H1 (cell line): ENCODE measurements at regions not wholly inside any gene's neighbourhood (a gene's known extent, or its start where the extent isn't known, plus 50 kb on each side); places are given as distances from the start of the nearest gene placed in this dataset.

Experiments
- CTCF ChIA-PET: fragments of 300-600 bp; sonication (Branson Sonifier 250); formaldehyde crosslinking; loops from one replicate; lab custom pipeline; 2021; ENCODE audit not compliant: partially characterized antibody; lab: Charles Lee
- POLR2A ChIA-PET: fragments of 300-600 bp; sonication (Branson Sonifier 250); formaldehyde crosslinking; loops from one replicate; lab custom pipeline; 2021; ENCODE audit warnings: inconsistent platforms; ENCODE audit not compliant: partially characterized antibody; lab: Charles Lee
- DNase-seq, 2 experiments: peaks; one replicate each; pipeline versions ENCODE4 v3.0.0 to v3.0.0-alpha.2; 2010 to 2022; ENCODE audit warnings: low spot score in 2 of 2, low read depth in 1 of 2, mixed read lengths in 1 of 2
- FAIRE-seq: peaks from 2 replicates; lab custom pipeline; 2011; peaks lifted over from hg19 to GRCh38; lab: Jason Lieb, UNC
- H2AFZ ChIP-seq: 2 replicates; pipeline ENCODE4 v1.8.1; 2012; ENCODE audit warnings: low read length, inconsistent platforms
- H2AK5ac ChIP-seq: 2 replicates; pipeline ENCODE4 v1.6.1; 2013; ENCODE audit warnings: low read depth, low read length
- H2BK120ac ChIP-seq: replicated peaks from 2 replicates; pipeline ENCODE3; 2013; ENCODE audit warnings: low read depth, low read length, inconsistent platforms
- H2BK12ac ChIP-seq: 2 replicates; pipeline ENCODE4 v1.6.1; 2013; ENCODE audit warnings: low read depth, low read length
- H2BK15ac ChIP-seq: 2 replicates; pipeline ENCODE4 v1.6.1; 2013; ENCODE audit warnings: low read length
- H2BK20ac ChIP-seq: 2 replicates; pipeline ENCODE4 v1.6.1; 2013; ENCODE audit warnings: low read length
- H2BK5ac ChIP-seq: 2 replicates; pipeline ENCODE4 v1.6.1; 2013; ENCODE audit warnings: low read depth, low read length
- H3K14ac ChIP-seq: 2 replicates; pipeline ENCODE4 v1.6.1; 2013; ENCODE audit warnings: inconsistent platforms; ENCODE audit not compliant: insufficient read length
- H3K18ac ChIP-seq: 2 replicates; pipeline ENCODE4 v1.6.1; 2013; ENCODE audit warnings: low read length; ENCODE audit errors: extremely low read depth
- H3K23ac ChIP-seq: 2 replicates; pipeline ENCODE4 v1.6.1; 2013; ENCODE audit warnings: inconsistent platforms; ENCODE audit not compliant: insufficient read length
- H3K23me2 ChIP-seq: 2 replicates; pipeline ENCODE4 v1.6.1; 2013; ENCODE audit warnings: low read depth, low read length
- H3K27ac ChIP-seq: 2 replicates; pipeline ENCODE4 v1.6.1; 2011; ENCODE audit warnings: low read depth, low read length, inconsistent platforms
- H3K27me3 ChIP-seq, 4 experiments: replicated peaks in 1 of 4; 1 replicate in 1 of 4; 2 replicates in 3 of 4; pipeline versions ENCODE4 v1.6.1 to v1.8.1; 2011 to 2013; ENCODE audit warnings: low read length in 3 of 4, mild to moderate bottlenecking in 3 of 4, inconsistent platforms in 2 of 4, mixed read lengths in 2 of 4, moderate library complexity in 1 of 4; ENCODE audit not compliant: control insufficient read depth in 3 of 4, insufficient read depth in 3 of 4; ENCODE audit errors: extremely low read depth in 1 of 4
- H3K36me3 ChIP-seq, 4 experiments: 2 replicates each; pipeline versions ENCODE4 v1.6.1 to v1.8.1; 2011 to 2013; ENCODE audit warnings: mild to moderate bottlenecking in 4 of 4, low read length in 3 of 4, moderate library complexity in 2 of 4, control low read depth in 1 of 4, inconsistent platforms in 1 of 4; ENCODE audit not compliant: insufficient read depth in 4 of 4, control insufficient read depth in 2 of 4
- H3K4ac ChIP-seq: replicated peaks from 2 replicates; pipeline ENCODE3; 2013; ENCODE audit warnings: low read length, low read depth, mixed read lengths, inconsistent platforms; ENCODE audit not compliant: insufficient read length
- H3K4me1 ChIP-seq, 4 experiments: replicated peaks in 1 of 4; 1 replicate in 1 of 4; 2 replicates in 3 of 4; pipeline versions ENCODE4 v1.6.1 to v1.8.1; 2011 to 2013; ENCODE audit warnings: low read length in 3 of 4, inconsistent platforms in 2 of 4, mixed read lengths in 1 of 4; ENCODE audit not compliant: insufficient read depth in 4 of 4, control insufficient read depth in 3 of 4
- H3K4me2 ChIP-seq, 2 experiments: 2 replicates each; pipeline versions ENCODE4 v1.6.1 to v1.8.1; 2011 to 2013; ENCODE audit warnings: low read depth in 2 of 2, low read length in 2 of 2, control low read depth in 1 of 2, inconsistent platforms in 1 of 2, mild to moderate bottlenecking in 1 of 2; ENCODE audit not compliant: insufficient read depth in 1 of 2
- H3K4me3 ChIP-seq, 4 experiments: fragments of 200-600, 300-600 bp in 1 of 4; sonication (generic), shearing (Covaris generic), sonication (Bioruptor Twin) in 1 of 4; 2 replicates each; pipeline versions ENCODE4 v1.5.1 to v1.8.1; 2011 to 2016; ENCODE audit warnings: low read length in 4 of 4, low read depth in 3 of 4, control low read depth in 2 of 4, inconsistent platforms in 2 of 4, mild to moderate bottlenecking in 2 of 4, mixed read lengths in 1 of 4, moderate library complexity in 1 of 4; ENCODE audit not compliant: insufficient read depth in 2 of 4; ENCODE audit errors: extremely low read depth in 1 of 4
- H3K56ac ChIP-seq: replicated peaks from 2 replicates; pipeline ENCODE3; 2013; ENCODE audit warnings: low read depth, mild to moderate bottlenecking, mixed read lengths, low read length, inconsistent platforms; ENCODE audit not compliant: insufficient read length
- H3K79me1 ChIP-seq: 2 replicates; pipeline ENCODE4 v1.6.1; 2013; ENCODE audit warnings: low read depth, low read length, control low read depth
- H3K79me2 ChIP-seq, 2 experiments: 2 replicates each; pipeline versions ENCODE4 v1.6.1 to v1.8.1; 2012 to 2013; ENCODE audit warnings: low read length in 2 of 2, mild to moderate bottlenecking in 2 of 2, inconsistent platforms in 1 of 2; ENCODE audit not compliant: insufficient read depth in 2 of 2, control insufficient read depth in 1 of 2
- H3K9ac ChIP-seq, 4 experiments: replicated peaks in 1 of 4; 1 replicate in 1 of 4; 2 replicates in 3 of 4; pipeline versions ENCODE4 v1.6.1 to v1.8.1; 2011 to 2013; ENCODE audit warnings: low read depth in 3 of 4, low read length in 3 of 4, control low read depth in 2 of 4, mild to moderate bottlenecking in 2 of 4, moderate library complexity in 2 of 4, inconsistent platforms in 1 of 4; ENCODE audit errors: extremely low read depth in 1 of 4
- H3K9me3 ChIP-seq, 2 experiments: 2 replicates each; pipeline versions ENCODE4 v1.6.1 to v1.8.1; 2012 to 2013; ENCODE audit warnings: mild to moderate bottlenecking in 2 of 2, moderate library complexity in 2 of 2, control low read depth in 1 of 2, inconsistent platforms in 1 of 2, low read depth in 1 of 2, low read length in 1 of 2, mixed read lengths in 1 of 2; ENCODE audit not compliant: insufficient read depth in 2 of 2
- H4K20me1 ChIP-seq, 2 experiments: replicated peaks in 1 of 2; 2 replicates each; pipeline versions ENCODE3 to v1.8.1; 2011 to 2013; ENCODE audit warnings: inconsistent platforms in 2 of 2, low read length in 2 of 2, mild to moderate bottlenecking in 1 of 2; ENCODE audit not compliant: insufficient read depth in 2 of 2, control insufficient read depth in 1 of 2
- H4K5ac ChIP-seq: 2 replicates; pipeline ENCODE4 v1.6.1; 2013; ENCODE audit warnings: low read length, low read depth, mixed read lengths, inconsistent platforms; ENCODE audit not compliant: insufficient read length
- H4K8ac ChIP-seq: 2 replicates; pipeline ENCODE4 v1.8.0; 2013; ENCODE audit warnings: mild to moderate bottlenecking, moderate library complexity, low read length, inconsistent platforms; ENCODE audit not compliant: insufficient read depth; ENCODE audit errors: extremely low read depth
- H4K91ac ChIP-seq: replicated peaks from 2 replicates; pipeline ENCODE3; 2013; ENCODE audit warnings: low read length, mixed read lengths, inconsistent platforms; ENCODE audit not compliant: insufficient read length
- CHD1 ChIP-seq: IDR thresholded peaks from 2 replicates; pipeline ENCODE4 v1.6.1; 2012; ENCODE audit warnings: low read depth, low read length, improper control_type of control experiment
- CHD2 ChIP-seq: IDR thresholded peaks from 2 replicates; pipeline ENCODE4 v1.6.1; 2012; ENCODE audit warnings: low read length, improper control_type of control experiment
- TAF1 ChIP-seq: IDR thresholded peaks from 2 replicates; pipeline ENCODE4 v1.6.1; 2011; ENCODE audit warnings: mild to moderate bottlenecking, low read depth, low read length
- WGBS, 2 experiments: shearing (Covaris generic) in 1 of 2; methylation state at CpG; one replicate each; pipeline versions ENCODE4 v1.1.6 to v1.1.7; 2013 to 2015; ENCODE audit warnings: low lambda C conversion rate in 2 of 2, mixed read lengths in 2 of 2, inconsistent platforms in 1 of 2, low coverage in 1 of 2, missing lambda C conversion rate in 1 of 2; ENCODE audit not compliant: insufficient replicate concordance in 2 of 2, insufficient coverage in 1 of 2, insufficient read length in 1 of 2; ENCODE audit errors: extremely low coverage in 1 of 2, missing lambda C conversion rate in 1 of 2; 5-methylcytosine and 5-hydroxymethylcytosine counted together
- TF ChIP-seq, protein P1 (sequence below): IDR thresholded peaks from 2 replicates; pipeline ENCODE4 v1.6.1; 2011; ENCODE audit warnings: low read depth, mild to moderate bottlenecking, low read length; ENCODE audit not compliant: insufficient read depth

DNA sequence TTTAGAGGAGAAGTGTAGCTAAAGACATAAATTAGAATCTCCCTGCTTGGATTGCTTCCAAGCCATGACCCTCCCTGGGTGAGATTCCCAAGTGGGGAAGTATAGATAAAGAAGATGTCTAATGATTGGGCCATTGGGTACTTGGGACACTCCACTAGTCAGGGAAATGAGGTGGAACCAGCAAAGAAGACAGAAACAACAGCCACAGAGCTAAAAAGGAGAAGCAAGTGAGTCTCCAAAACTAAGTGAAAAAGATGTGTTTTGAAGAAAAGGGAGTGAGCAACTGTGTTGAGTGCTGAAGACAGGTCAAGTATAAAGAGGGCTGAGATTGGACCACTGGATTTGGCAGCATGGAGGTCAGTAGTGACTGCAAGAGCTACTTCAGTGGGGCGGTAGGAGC lies 61.2 kb upstream of the FOXN2 start:
- Histone ChIP-seq H2AFZ (no peak overlapping the region), H2BK120ac (no peak overlapping the region), H2AK5ac (no peak overlapping the region), H3K27ac (no peak overlapping the region), H3K56ac (no peak overlapping the region), H2BK15ac (no peak overlapping the region), H3K23me2 (no peaks in the 10 kb centered on the region), H2BK5ac (no peak overlapping the region), H4K91ac (no peak overlapping the region), H3K36me3 (no peaks in the 10 kb centered on the region), H3K4me3 (no peak overlapping the region), H4K8ac (no peak overlapping the region), H4K20me1 (no peaks in the 10 kb centered on the region), H2BK12ac (no peak overlapping the region), H3K23ac (no peak overlapping the region), H3K18ac (no peak overlapping the region), H2BK20ac (no peak overlapping the region), H3K4me1 (peaks cover 0 to 4% (median 0%) of the 10 kb centered on the region in 4 experiments; a peak in 3 of 7 replicates), H3K14ac (no peak overlapping the region), H3K27me3 (no peaks in the 10 kb centered on the region), H3K79me2 (no peaks in the 10 kb centered on the region), H3K9me3 (no peaks in the 10 kb centered on the region), H3K9ac (no peak overlapping the region), H3K4ac (no peak overlapping the region), H4K5ac (no peak overlapping the region), H3K4me2 (no peak overlapping the region), H3K79me1 (no peaks in the 10 kb centered on the region)
- ChIA-PET CTCF (no interaction called here), POLR2A (no interaction called here)
- no peak for FAIRE-seq
- no peak for DNase-seq
- WGBS, 2 experiments: 92% methylated on average over 1 of the region's 1 CpG; no CpG with 5 or more reads in 1 of the 2 experiments
- TF ChIP-seq CHD2: no peak
- no peak for TF ChIP-seq TAF1
- TF ChIP-seq CHD1: no peak
- TF ChIP-seq, protein P1, sequence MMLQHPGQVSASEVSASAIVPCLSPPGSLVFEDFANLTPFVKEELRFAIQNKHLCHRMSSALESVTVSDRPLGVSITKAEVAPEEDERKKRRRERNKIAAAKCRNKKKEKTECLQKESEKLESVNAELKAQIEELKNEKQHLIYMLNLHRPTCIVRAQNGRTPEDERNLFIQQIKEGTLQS: no peak
